Lung (tissue), 11 donors: ENCODE measurements at regions not wholly inside any gene's neighbourhood (a gene's known extent, or its start where the extent isn't known, plus 50 kb on each side); places are given as distances from the start of the nearest gene placed in this dataset.
A peak's percentile ranks its signal among the peaks of the same experiment; 100 is the strongest.
"Not testable (repeated sequence)": the region's sequence is repeated elsewhere in the genome, so short reads cannot be mapped to it uniquely, and the experiment has no call there.

Experiments
- ATAC-seq: fragments of 200-7000 bp; cut with Tn5 transposase; one replicate; pipeline ENCODE4 v1.9.1; 2020; ENCODE audit warnings: moderate number of reproducible peaks; ENCODE audit not compliant: insufficient read depth, low FRiP score
- DNase-seq, 3 donors: peaks; one replicate each; pipeline ENCODE4 v3.0.0-alpha.2; 2013 to 2017
- H3K27ac ChIP-seq, 2 donors: one replicate each; pipeline ENCODE4 v1.5.1; 2013; ENCODE audit warnings: mild to moderate bottlenecking in 2 of 2, moderate library complexity in 2 of 2, control low read depth in 1 of 2, inconsistent platforms in 1 of 2, low read depth in 1 of 2, low read length in 1 of 2
- H3K27me3 ChIP-seq, 3 donors: one replicate each; pipeline ENCODE4 v1.5.1; 2013; ENCODE audit warnings: low read length in 2 of 3; ENCODE audit not compliant: control insufficient read depth in 3 of 3, insufficient read depth in 3 of 3
- H3K36me3 ChIP-seq, 4 donors: one replicate each; pipeline ENCODE4 v1.5.1; 2013; ENCODE audit warnings: low read length in 4 of 4, mild to moderate bottlenecking in 1 of 4, moderate library complexity in 1 of 4; ENCODE audit not compliant: control insufficient read depth in 4 of 4, insufficient read depth in 4 of 4
- H3K4me1 ChIP-seq, 5 donors: one replicate each; pipeline ENCODE4 v1.5.1; 2013; ENCODE audit warnings: low read length in 5 of 5, mild to moderate bottlenecking in 2 of 5, moderate library complexity in 1 of 5; ENCODE audit not compliant: control insufficient read depth in 5 of 5, insufficient read depth in 5 of 5
- H3K4me3 ChIP-seq: one replicate; pipeline ENCODE4 v1.5.1; 2013; ENCODE audit warnings: mild to moderate bottlenecking, control low read depth, moderate library complexity
- H3K9ac ChIP-seq, 2 donors: one replicate each; pipeline ENCODE4 v1.5.1; 2013; ENCODE audit warnings: low read length in 2 of 2, control low read depth in 1 of 2; ENCODE audit not compliant: insufficient read depth in 1 of 2
- H3K9me3 ChIP-seq, 4 donors: one replicate each; pipeline ENCODE4 v1.5.1; 2013; ENCODE audit warnings: low read length in 3 of 4, mild to moderate bottlenecking in 1 of 4, moderate library complexity in 1 of 4; ENCODE audit not compliant: control insufficient read depth in 4 of 4, insufficient read depth in 3 of 4
- CTCF ChIP-seq: IDR thresholded peaks from 2 replicates; pipeline ENCODE4 v1.5.1; 2012; ENCODE audit warnings: mild to moderate bottlenecking; ENCODE audit errors: control extremely low read depth, extremely low read depth
- WGBS, 2 donors: extraction: QIAGEN DNeasy Blood & Tissue Kit; methylation state at CpG; one replicate each; pipeline ENCODE4 v1.1.7; 2013; 5-methylcytosine and 5-hydroxymethylcytosine counted together
- donor health status: control.
- donor health status: control.
- donor health status: Bipolar disorder and iron deficiency.
- donor health status: healthy.
- donor health status: DM: yes; HTN: yes; CAD: no.

DNA sequence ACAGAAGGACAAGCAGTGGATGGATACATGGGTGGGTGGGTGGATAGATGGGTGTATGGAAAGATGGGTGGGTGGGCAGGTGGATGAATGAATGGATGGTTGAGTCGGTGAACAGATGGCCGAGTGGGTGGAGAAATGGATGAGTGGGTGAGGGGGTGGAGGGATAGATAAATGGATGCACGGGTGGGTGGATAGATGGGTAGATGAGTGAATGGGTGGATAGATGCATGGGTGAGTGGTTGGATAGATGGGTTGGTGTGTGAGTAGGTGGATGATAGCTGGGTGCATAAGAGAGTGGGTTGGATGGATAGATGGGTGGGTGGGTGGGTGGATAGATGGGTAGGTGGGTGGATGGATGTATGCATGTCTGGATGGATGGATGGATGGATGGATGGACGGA, 134.6 kb downstream of the OTOP1 start:
- ATAC-seq, H3K4me3 ChIP-seq, H3K4me1 ChIP-seq, H3K9me3 ChIP-seq, H3K27me3 ChIP-seq, DNase-seq, H3K36me3 ChIP-seq, H3K9ac ChIP-seq, H3K27ac ChIP-seq: not testable (repeated sequence)
- WGBS, 2 donors: 68 to 74% methylated on average over 4 of the region's 4 CpGs

DNA sequence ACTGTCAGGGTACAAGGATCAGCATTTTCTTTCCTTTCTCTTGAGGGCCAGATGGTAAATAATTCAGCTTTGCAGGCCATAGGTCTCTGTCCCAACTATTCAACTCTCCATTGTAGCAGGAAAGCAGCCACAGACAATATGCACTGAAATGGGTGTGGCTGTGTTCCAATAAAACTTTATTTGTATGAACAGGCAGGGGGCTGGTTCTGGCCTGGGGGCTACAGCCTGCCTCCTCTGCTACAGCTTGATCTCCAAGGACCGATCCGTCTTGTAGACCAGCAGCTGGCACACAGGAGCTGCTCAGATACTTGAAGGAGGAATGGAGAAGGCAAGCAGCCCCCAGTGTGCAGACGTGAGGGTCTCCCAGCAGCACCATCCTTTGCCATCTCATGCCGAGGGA, 127.1 kb downstream of the OTOP1 start:
- H3K4me3 ChIP-seq, H3K9ac ChIP-seq, H3K27ac ChIP-seq, H3K27me3 ChIP-seq, H3K4me1 ChIP-seq, ATAC-seq, H3K9me3 ChIP-seq, DNase-seq, H3K36me3 ChIP-seq: not testable (repeated sequence)
- 77 to 79% methylated on average over 3 to 4 of the region's 4 CpGs for WGBS, 2 donors

GRCh38 chr4:4106923-4107322, 119.8 kb downstream of the OTOP1 start:
- not testable (repeated sequence) for DNase-seq, H3K4me3 ChIP-seq, H3K9ac ChIP-seq, H3K27ac ChIP-seq, H3K9me3 ChIP-seq, H3K36me3 ChIP-seq, ATAC-seq, H3K27me3 ChIP-seq, H3K4me1 ChIP-seq
- WGBS, 2 donors: 1% methylated on average over 15 to 35 of the region's 36 CpGs

GRCh38 chr4:4107411-4108107, 119.2 kb downstream of the OTOP1 start:
- WGBS, 2 donors: 10 to 17% methylated on average over 36 to 52 of the region's 52 CpGs
- not testable (repeated sequence) for H3K9me3 ChIP-seq, H3K27me3 ChIP-seq, H3K4me1 ChIP-seq, H3K36me3 ChIP-seq, ATAC-seq, H3K27ac ChIP-seq, H3K4me3 ChIP-seq, H3K9ac ChIP-seq
- peak; percentile 45 to 64 (median 55) for DNase-seq
- TF ChIP-seq CTCF: peak; percentile 75

DNA sequence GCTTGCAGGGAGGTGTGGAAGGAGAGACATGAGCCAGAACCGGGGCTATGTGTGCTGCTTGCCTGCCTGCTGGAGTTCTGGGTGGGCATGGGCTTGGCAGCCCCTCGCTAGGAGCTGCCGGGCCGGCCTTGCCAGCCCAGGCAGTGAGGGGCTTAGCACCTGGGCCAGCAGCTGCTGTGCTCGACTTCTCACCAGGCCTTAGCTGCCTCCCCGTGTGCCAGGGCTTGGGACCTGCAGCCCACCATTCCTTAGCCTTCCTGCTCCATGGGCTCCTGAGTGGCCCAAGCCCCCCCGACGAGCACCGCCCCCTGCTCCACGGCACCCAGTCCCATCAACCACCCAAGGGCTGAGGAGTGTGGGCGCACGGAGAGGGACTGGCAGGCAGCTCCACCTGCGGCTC, 111.3 kb downstream of the OTOP1 start:
- H3K36me3 ChIP-seq, H3K9ac ChIP-seq, DNase-seq, H3K9me3 ChIP-seq, ATAC-seq, H3K4me1 ChIP-seq, H3K4me3 ChIP-seq, H3K27me3 ChIP-seq, H3K27ac ChIP-seq: not testable (repeated sequence)
- 83 to 93% methylated on average over 13 of the region's 13 CpGs for WGBS, 2 donors

- H3K9ac ChIP-seq, H3K9me3 ChIP-seq, DNase-seq, H3K4me1 ChIP-seq, H3K27me3 ChIP-seq, H3K36me3 ChIP-seq, H3K27ac ChIP-seq, H3K4me3 ChIP-seq, ATAC-seq: not testable (repeated sequence)
- WGBS, 2 donors: 87% methylated on average over 1 of the region's 1 CpG; no CpG with 5 or more reads in 1 of the 2 donors
These were observed 109.8 kb downstream of the OTOP1 start for GRCh38 chr4:4116901-4117300.

- not testable (repeated sequence) for H3K9ac ChIP-seq, DNase-seq, ATAC-seq, H3K9me3 ChIP-seq, H3K36me3 ChIP-seq, H3K4me1 ChIP-seq, H3K27me3 ChIP-seq, H3K4me3 ChIP-seq, H3K27ac ChIP-seq
- 81 to 84% methylated on average over 8 of the region's 8 CpGs for WGBS, 2 donors
These were observed 92.4 kb downstream of the OTOP1 start for GRCh38 chr4:4134368-4134767.

DNA sequence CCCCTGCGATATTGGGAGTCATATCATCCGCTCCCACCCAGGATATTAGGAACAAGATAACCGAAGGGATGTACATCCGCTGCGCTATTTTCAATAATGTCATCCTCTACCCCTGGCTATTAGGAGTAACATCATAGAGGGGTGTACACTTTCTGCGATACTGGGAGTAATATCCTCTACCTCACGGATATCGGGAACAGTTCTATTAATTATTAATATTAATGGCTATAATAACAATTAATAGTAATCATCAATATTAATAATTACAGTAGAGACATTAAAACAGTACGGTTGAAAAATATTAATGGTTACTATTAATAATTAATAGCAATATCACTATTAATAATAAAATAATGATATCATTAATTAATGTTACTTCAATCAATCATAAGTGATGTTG, 90.1 kb downstream of the OTOP1 start:
- not testable (repeated sequence) for H3K9me3 ChIP-seq

More for the DNA sequence above, 90.1 kb downstream of the OTOP1 start:
- not testable (repeated sequence) for H3K9ac ChIP-seq, H3K4me1 ChIP-seq, H3K27me3 ChIP-seq, DNase-seq, H3K4me3 ChIP-seq, H3K36me3 ChIP-seq, H3K27ac ChIP-seq, ATAC-seq
- WGBS, 2 donors: 94% methylated on average over 9 of the region's 9 CpGs
